ENCODE measurements at regions not wholly inside any gene's neighbourhood (a gene's known extent, or its start where the extent isn't known, plus 50 kb on each side); places are given as distances from the start of the nearest gene placed in this dataset.

DNA sequence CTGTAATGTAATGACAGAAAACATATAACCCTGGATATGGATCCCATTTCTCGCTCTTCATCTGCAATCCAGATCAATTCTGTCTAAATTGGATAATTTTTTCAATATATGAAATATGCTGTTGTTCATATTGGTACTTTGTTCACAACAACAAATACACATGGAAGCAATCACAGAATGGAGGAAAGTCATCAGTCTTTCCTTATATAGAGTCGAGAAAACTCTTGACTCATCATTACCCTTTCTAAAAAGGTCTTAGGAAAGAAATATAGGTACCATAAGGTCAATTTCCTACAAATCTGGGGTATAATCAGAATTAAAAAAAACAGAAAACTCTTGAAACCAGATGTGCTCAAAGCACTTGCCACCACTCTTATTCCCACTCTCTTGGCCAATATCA is 677.6 kb upstream of the ID4 start:
- TF ChIP-seq POLR2A (IDR thresholded peaks at IDR 0.05; ENCODE audit: low read depth, low read length), result no peak
- TF ChIP-seq, protein P1, sequence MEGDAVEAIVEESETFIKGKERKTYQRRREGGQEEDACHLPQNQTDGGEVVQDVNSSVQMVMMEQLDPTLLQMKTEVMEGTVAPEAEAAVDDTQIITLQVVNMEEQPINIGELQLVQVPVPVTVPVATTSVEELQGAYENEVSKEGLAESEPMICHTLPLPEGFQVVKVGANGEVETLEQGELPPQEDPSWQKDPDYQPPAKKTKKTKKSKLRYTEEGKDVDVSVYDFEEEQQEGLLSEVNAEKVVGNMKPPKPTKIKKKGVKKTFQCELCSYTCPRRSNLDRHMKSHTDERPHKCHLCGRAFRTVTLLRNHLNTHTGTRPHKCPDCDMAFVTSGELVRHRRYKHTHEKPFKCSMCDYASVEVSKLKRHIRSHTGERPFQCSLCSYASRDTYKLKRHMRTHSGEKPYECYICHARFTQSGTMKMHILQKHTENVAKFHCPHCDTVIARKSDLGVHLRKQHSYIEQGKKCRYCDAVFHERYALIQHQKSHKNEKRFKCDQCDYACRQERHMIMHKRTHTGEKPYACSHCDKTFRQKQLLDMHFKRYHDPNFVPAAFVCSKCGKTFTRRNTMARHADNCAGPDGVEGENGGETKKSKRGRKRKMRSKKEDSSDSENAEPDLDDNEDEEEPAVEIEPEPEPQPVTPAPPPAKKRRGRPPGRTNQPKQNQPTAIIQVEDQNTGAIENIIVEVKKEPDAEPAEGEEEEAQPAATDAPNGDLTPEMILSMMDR (conservative IDR thresholded peaks at IDR 0.05; ENCODE audit: low read depth, low read length), result no peak
- no peak for TF ChIP-seq MAFK (IDR thresholded peaks at IDR 0.05; ENCODE audit: low read depth, low read length)
- TF ChIP-seq MAZ (IDR thresholded peaks at IDR 0.05; ENCODE audit: borderline replicate concordance, low read depth, low read length), result no peak

Data from IMR-90 (cell line).